Choroid plexus epithelial cell (primary cell): ENCODE measurements at regions not wholly inside any gene's neighbourhood (a gene's known extent, or its start where the extent isn't known, plus 50 kb on each side); places are given as distances from the start of the nearest gene placed in this dataset.
"Not testable (repeated sequence)": the region's sequence is repeated elsewhere in the genome, so short reads cannot be mapped to it uniquely, and the experiment has no call there.

Experiments
- DNase-seq: peaks from one replicate; pipeline ENCODE4 v3.0.0-alpha.2; 2010; ENCODE audit warnings: low read depth
- H3K4me3 ChIP-seq: 2 replicates; pipeline ENCODE4 v1.5.1; 2011; ENCODE audit warnings: low read depth, mild to moderate bottlenecking, control low read depth, low read length, moderate library complexity
- CTCF ChIP-seq: conservative IDR thresholded peaks from 2 replicates; pipeline ENCODE4 v1.5.1; 2011; ENCODE audit warnings: low read depth, mild to moderate bottlenecking, control low read depth, inconsistent platforms, low read length, moderate library complexity

GRCh38 chr5:23136958-23137357, 283.8 kb upstream of the CDH12 start:
- H3K4me3 ChIP-seq: no peak overlapping the region
- no peak for DNase-seq
- no peak for TF ChIP-seq CTCF

GRCh38 chr5:23132231-23132630, 279.1 kb upstream of the CDH12 start:
- no peak for TF ChIP-seq CTCF
- no peak for DNase-seq
- no peak overlapping the region for H3K4me3 ChIP-seq

GRCh38 chr5:23112237-23112636, 259.1 kb upstream of the CDH12 start:
- no peak overlapping the region for H3K4me3 ChIP-seq
- no peak for TF ChIP-seq CTCF
- no peak for DNase-seq

DNA sequence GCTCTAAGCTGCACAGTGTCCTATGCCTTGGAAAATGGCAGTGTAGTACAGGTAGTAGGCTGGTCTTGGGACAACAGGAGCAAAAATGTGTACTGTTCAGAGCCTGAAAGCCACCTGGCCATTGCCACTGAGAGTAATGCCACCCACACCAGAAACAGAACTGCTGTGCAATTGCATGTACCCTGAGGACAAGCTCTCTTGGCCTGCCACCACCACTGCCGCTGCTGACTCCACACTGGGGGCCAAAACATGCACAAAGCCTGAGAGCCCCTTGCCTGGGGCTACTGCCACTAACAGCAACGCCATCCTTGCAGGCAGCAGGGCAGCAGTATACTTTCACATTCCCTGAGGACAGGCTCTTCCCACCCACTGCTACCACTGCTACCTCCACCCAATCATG, 251.9 kb upstream of the CDH12 start:
- no peak for TF ChIP-seq CTCF
- DNase-seq: no peak
- no peak overlapping the region for H3K4me3 ChIP-seq

GRCh38 chr5:23103566-23103965, 250.4 kb upstream of the CDH12 start:
- no peak overlapping the region for H3K4me3 ChIP-seq
- DNase-seq: no peak
- no peak for TF ChIP-seq CTCF

- DNase-seq, H3K4me3 ChIP-seq: not testable (repeated sequence)
These were observed 242.3 kb upstream of the CDH12 start for GRCh38 chr5:23095418-23095817.

- no peak for TF ChIP-seq CTCF
- DNase-seq: no peak
- no peak overlapping the region for H3K4me3 ChIP-seq
These were observed 236.1 kb upstream of the CDH12 start for GRCh38 chr5:23089286-23089685.

GRCh38 chr5:23084815-23085214, 231.7 kb upstream of the CDH12 start:
- no peak for DNase-seq
- TF ChIP-seq CTCF: no peak

More at GRCh38 chr5:23084815-23085214, 231.7 kb upstream of the CDH12 start:
- no peak overlapping the region for H3K4me3 ChIP-seq
